Ascending aorta (tissue), 2 donors: ENCODE measurements at regions not wholly inside any gene's neighbourhood (a gene's known extent, or its start where the extent isn't known, plus 50 kb on each side); places are given as distances from the start of the nearest gene placed in this dataset.

Experiments used
- DNase-seq, 2 donors: peaks; one replicate each; pipeline ENCODE4 v3.0.0-alpha.2; 2019; ENCODE audit warnings: low spot score in 2 of 2
- H3K27ac ChIP-seq, 2 donors: fragments of 200-600 bp; sonication (generic); one replicate each; pipeline ENCODE4 v1.5.1; 2016 to 2017; ENCODE audit warnings: mild to moderate bottlenecking in 1 of 2
- H3K27me3 ChIP-seq: fragments of 200-600 bp; sonication (generic); one replicate; pipeline ENCODE4 v1.5.1; 2017
- H3K36me3 ChIP-seq, 2 donors: fragments of 200-600 bp; sonication (generic); one replicate each; pipeline ENCODE4 v1.5.1; 2016
- H3K4me1 ChIP-seq, 2 donors: fragments of 200-600 bp; sonication (generic); one replicate each; pipeline ENCODE4 v1.5.1; 2016 to 2017; ENCODE audit warnings: mild to moderate bottlenecking in 1 of 2
- H3K4me3 ChIP-seq, 2 donors: fragments of 200-600 bp; sonication (generic); one replicate each; pipeline ENCODE4 v1.5.1; 2016 to 2017; ENCODE audit warnings: mild to moderate bottlenecking in 1 of 2
- H3K9me3 ChIP-seq, 2 donors: fragments of 200-600 bp; sonication (generic); one replicate each; pipeline ENCODE4 v1.5.1; 2016
- intact Hi-C: fragments of 100-400 bp; cut with DNase I; formaldehyde crosslinking; loops from one replicate; pipeline ENCODE4 v1.15.1; 2023
- TF ChIP-seq, protein P1 (sequence below), 3 experiments: fragments of 200-600 bp in 2 of 3; fragments of 450-650 bp in 1 of 3; sonication (generic) in 2 of 3; IDR thresholded peaks; one replicate each; pipeline ENCODE4 v1.5.1; 2016 to 2019; ENCODE audit warnings: antibody characterized with exemption in 3 of 3, mild to moderate bottlenecking in 1 of 3, moderate library complexity in 1 of 3

DNA sequence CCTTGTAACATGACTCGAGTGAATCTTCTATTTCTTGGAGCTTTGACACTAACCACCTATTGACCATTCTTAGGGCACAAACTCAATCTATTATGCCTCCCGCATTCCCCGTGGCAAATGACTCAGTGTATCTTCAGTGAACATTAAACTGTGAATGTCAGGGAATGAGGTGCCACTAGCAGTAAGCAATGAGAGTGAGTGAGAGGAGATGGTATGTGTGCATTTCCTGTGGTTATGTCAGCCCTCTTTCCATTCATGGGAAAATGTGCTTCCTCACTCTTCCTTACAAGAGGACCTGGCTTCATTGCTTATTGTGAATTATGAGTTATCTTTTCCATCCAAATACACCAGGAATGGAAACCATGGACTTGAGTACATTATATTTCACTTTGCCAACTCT, 229.2 kb downstream of the EMP1 start:
- intact Hi-C loops, result no loop called here
- Histone ChIP-seq H3K27me3 (no peaks in the 10 kb centered on the region), H3K9me3 (no peaks in the 10 kb centered on the region), H3K36me3 (no peaks in the 10 kb centered on the region), H3K27ac (no peak overlapping the region), H3K4me3 (no peak overlapping the region), H3K4me1 (no peaks in the 10 kb centered on the region)
- DNase-seq, result no peak
- TF ChIP-seq, protein P1, sequence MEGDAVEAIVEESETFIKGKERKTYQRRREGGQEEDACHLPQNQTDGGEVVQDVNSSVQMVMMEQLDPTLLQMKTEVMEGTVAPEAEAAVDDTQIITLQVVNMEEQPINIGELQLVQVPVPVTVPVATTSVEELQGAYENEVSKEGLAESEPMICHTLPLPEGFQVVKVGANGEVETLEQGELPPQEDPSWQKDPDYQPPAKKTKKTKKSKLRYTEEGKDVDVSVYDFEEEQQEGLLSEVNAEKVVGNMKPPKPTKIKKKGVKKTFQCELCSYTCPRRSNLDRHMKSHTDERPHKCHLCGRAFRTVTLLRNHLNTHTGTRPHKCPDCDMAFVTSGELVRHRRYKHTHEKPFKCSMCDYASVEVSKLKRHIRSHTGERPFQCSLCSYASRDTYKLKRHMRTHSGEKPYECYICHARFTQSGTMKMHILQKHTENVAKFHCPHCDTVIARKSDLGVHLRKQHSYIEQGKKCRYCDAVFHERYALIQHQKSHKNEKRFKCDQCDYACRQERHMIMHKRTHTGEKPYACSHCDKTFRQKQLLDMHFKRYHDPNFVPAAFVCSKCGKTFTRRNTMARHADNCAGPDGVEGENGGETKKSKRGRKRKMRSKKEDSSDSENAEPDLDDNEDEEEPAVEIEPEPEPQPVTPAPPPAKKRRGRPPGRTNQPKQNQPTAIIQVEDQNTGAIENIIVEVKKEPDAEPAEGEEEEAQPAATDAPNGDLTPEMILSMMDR (IDR thresholded peaks at IDR 0.05), result no peak

GRCh38 chr12:13422291-13422690, 225.8 kb downstream of the EMP1 start:
- Histone ChIP-seq H3K4me1 (no peaks in the 10 kb centered on the region), H3K4me3 (no peak overlapping the region), H3K27ac (no peak overlapping the region), H3K36me3 (no peaks in the 10 kb centered on the region), H3K27me3 (no peaks in the 10 kb centered on the region), H3K9me3 (no peaks in the 10 kb centered on the region)
- intact Hi-C loops, result no loop called here
- TF ChIP-seq, protein P1 (IDR thresholded peaks at IDR 0.05), result no peak
- DNase-seq, result no peak

GRCh38 chr12:13417516-13417915, 221.0 kb downstream of the EMP1 start:
- intact Hi-C loops, result no loop called here
- no peaks in the 10 kb centered on the region for H3K36me3 ChIP-seq
- no peaks in the 10 kb centered on the region for H3K9me3 ChIP-seq
- no peak overlapping the region for H3K27ac ChIP-seq
- DNase-seq, result no peak
- H3K4me1 ChIP-seq, result no peaks in the 10 kb centered on the region
- H3K27me3 ChIP-seq, result no peaks in the 10 kb centered on the region
- no peak overlapping the region for H3K4me3 ChIP-seq
- TF ChIP-seq, protein P1 (IDR thresholded peaks at IDR 0.05), result no peak

- H3K4me1 ChIP-seq, result no peaks in the 10 kb centered on the region
- H3K27me3 ChIP-seq, result no peaks in the 10 kb centered on the region
- H3K4me3 ChIP-seq, result no peak overlapping the region
- H3K9me3 ChIP-seq, result peaks cover 0 to 15% of the 10 kb centered on the region in 2 donors
- no peak overlapping the region for H3K27ac ChIP-seq
- intact Hi-C loops, result no loop called here
- no peak for DNase-seq
- TF ChIP-seq, protein P1 (IDR thresholded peaks at IDR 0.05), result no peak
- H3K36me3 ChIP-seq, result no peaks in the 10 kb centered on the region
These were observed 214.8 kb downstream of the EMP1 start for GRCh38 chr12:13411287-13411686.

GRCh38 chr12:13405961-13406703, 209.6 kb downstream of the EMP1 start:
- TF ChIP-seq, protein P1 (IDR thresholded peaks at IDR 0.05), result no peak
- Histone ChIP-seq H3K4me1 (no peaks in the 10 kb centered on the region), H3K4me3 (no peak overlapping the region), H3K27me3 (no peaks in the 10 kb centered on the region), H3K36me3 (no peaks in the 10 kb centered on the region), H3K27ac (no peak overlapping the region), H3K9me3 (peaks cover 0 to 6% of the 10 kb centered on the region in 2 donors)
- no peak for DNase-seq
- intact Hi-C loops, result no loop called here
